ENCODE measurements at regions not wholly inside any gene's neighbourhood (a gene's known extent, or its start where the extent isn't known, plus 50 kb on each side); places are given as distances from the start of the nearest gene placed in this dataset.

DNA sequence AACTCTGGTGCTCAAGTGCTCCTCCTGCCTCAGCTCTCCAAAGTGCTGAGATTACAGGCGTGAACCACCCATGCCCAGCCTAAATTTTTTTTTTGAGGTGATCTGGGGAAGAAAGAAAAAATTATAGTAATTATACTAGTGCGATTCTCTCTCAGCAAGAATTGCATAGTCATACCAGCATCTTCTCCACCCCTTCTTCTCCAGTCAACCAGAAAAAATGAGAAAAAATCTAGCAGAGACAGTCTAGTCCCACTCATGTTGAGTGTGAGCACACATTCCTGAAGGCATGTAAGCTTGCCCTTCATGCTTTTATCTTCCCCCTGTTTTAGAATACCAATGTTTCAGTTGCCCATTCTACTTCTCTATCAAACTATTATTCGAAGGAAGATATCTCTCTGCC lies 207.6 kb downstream of the S1PR1 start:
- TF ChIP-seq, protein P1, sequence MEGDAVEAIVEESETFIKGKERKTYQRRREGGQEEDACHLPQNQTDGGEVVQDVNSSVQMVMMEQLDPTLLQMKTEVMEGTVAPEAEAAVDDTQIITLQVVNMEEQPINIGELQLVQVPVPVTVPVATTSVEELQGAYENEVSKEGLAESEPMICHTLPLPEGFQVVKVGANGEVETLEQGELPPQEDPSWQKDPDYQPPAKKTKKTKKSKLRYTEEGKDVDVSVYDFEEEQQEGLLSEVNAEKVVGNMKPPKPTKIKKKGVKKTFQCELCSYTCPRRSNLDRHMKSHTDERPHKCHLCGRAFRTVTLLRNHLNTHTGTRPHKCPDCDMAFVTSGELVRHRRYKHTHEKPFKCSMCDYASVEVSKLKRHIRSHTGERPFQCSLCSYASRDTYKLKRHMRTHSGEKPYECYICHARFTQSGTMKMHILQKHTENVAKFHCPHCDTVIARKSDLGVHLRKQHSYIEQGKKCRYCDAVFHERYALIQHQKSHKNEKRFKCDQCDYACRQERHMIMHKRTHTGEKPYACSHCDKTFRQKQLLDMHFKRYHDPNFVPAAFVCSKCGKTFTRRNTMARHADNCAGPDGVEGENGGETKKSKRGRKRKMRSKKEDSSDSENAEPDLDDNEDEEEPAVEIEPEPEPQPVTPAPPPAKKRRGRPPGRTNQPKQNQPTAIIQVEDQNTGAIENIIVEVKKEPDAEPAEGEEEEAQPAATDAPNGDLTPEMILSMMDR (IDR thresholded peaks at IDR 0.05), result no peak
- no peak for TF ChIP-seq POLR2A (IDR thresholded peaks at IDR 0.05)
- no peak for TF ChIP-seq POLR2AphosphoS5 (IDR thresholded peaks at IDR 0.05)
- no peak for TF ChIP-seq EP300 (IDR thresholded peaks at IDR 0.05; ENCODE audit: low read depth)
